Fibroblast of the aortic adventitia (primary cell): ENCODE measurements at regions not wholly inside any gene's neighbourhood (a gene's known extent, or its start where the extent isn't known, plus 50 kb on each side); places are given as distances from the start of the nearest gene placed in this dataset.

Source experiments
- DNase-seq: peaks from one replicate; pipeline ENCODE4 v3.0.0-alpha.2; 2010; ENCODE audit warnings: low read depth
- H3K4me3 ChIP-seq: 2 replicates; pipeline ENCODE4 v1.5.1; 2011; ENCODE audit warnings: low read depth, mild to moderate bottlenecking, control low read depth, low read length, moderate library complexity
- CTCF ChIP-seq: IDR thresholded peaks from 2 replicates; pipeline ENCODE4 v1.5.1; 2011; ENCODE audit warnings: mild to moderate bottlenecking, low read length, control low read depth, inconsistent platforms; ENCODE audit not compliant: insufficient read depth

- no peak for DNase-seq
- no peak for TF ChIP-seq CTCF
- H3K4me3 ChIP-seq: no peak overlapping the region
These were observed 95.1 kb upstream of the PTPN1 start for GRCh38 chr20:50415021-50415515.

- no peak overlapping the region for H3K4me3 ChIP-seq
- no peak for TF ChIP-seq CTCF
- DNase-seq: peak; percentile 93
These were observed 94.5 kb upstream of the PTPN1 start for GRCh38 chr20:50415516-50416268.

GRCh38 chr20:50416269-50417022, 93.7 kb upstream of the PTPN1 start:
- no peak overlapping the region for H3K4me3 ChIP-seq
- DNase-seq: no peak
- TF ChIP-seq CTCF: no peak

GRCh38 chr20:50417023-50417329, 93.2 kb upstream of the PTPN1 start:
- no peak overlapping the region for H3K4me3 ChIP-seq
- DNase-seq: no peak
- TF ChIP-seq CTCF: no peak

- no peak for DNase-seq
These were observed 92.5 kb upstream of the PTPN1 start for GRCh38 chr20:50417484-50418235.

More at GRCh38 chr20:50417484-50418235, 92.5 kb upstream of the PTPN1 start:
- no peak overlapping the region for H3K4me3 ChIP-seq
- TF ChIP-seq CTCF: no peak
